ENCODE measurements at regions not wholly inside any gene's neighbourhood (a gene's known extent, or its start where the extent isn't known, plus 50 kb on each side); places are given as distances from the start of the nearest gene placed in this dataset.

DNA sequence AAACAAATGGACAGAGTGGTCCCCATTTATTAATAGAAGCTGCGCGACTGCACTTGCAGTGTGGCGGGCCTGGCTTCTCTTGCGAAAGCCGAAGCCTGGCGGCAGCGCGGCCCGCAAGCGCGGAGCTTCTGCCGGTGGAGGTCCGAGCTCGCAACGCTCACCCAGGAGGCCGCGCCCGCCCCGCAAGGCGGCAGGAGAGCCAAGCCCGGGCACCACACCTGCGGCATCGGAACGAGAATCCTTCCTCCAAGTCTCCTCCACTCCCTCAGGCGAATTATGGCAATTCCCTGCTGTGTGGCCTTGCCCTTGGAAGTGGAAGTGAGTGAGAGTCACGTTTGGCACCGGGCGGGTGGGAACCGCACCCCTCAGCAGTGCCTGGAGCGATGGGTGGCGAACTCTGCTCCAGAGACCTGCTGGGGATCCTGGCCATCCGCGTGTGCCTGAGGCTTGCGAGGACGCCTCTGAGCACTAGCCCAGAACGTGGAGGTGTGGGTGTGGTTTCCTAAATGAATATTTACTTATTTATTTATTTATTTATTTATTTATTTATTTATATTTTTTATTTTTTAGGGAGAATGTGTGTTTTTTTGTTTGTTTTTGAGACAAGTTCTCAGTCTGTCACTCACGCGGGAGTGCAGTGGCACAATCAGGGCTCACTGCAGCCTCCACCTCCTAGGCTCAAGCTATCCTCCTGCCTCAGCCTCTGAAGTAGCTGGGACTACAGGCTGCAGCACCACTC lies 133.7 kb upstream of the UBE2E1 start:
- H3K9me3 Mint-ChIP-seq, result no peaks in the 10 kb centered on the region
- H3K36me3 Mint-ChIP-seq (ENCODE audit: insufficient read depth), result no peaks in the 10 kb centered on the region

DNA sequence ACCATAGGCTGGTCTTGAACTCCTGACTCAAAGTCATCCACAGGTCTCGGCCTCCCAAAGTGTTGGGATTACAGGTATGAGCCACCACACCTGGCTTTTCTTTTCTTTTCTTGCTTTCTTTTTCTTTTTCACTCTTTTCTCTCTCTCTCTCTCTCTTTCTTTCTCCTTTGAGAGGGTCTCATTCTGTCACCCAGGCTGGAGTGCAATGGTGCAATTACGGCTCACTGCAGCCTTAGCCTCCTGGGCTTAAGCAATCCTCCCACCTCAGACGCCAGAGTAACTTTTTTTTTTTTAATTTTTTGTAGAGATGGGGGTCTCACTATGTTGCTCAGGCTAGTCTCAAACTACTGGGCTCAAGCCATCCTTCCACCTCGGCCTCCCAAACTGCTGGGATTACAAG lies 133.1 kb upstream of the UBE2E1 start:
- DNase-seq (no peak), ATAC-seq (no peak)
- Mint-ChIP-seq H3K36me3 (ENCODE audit: insufficient read depth) (no peaks in the 10 kb centered on the region), H3K9me3 (no peaks in the 10 kb centered on the region), H3K4me3 (no peak overlapping the region), H3K27me3 (ENCODE audit: low read depth) (peaks cover 27% of the 10 kb centered on the region), H3K4me1 (ENCODE audit: low read depth) (no peaks in the 10 kb centered on the region)

More for the DNA sequence above, 133.7 kb upstream of the UBE2E1 start:
- Mint-ChIP-seq H3K4me1 (ENCODE audit: low read depth) (no peaks in the 10 kb centered on the region), H3K27me3 (ENCODE audit: low read depth) (peaks cover 27% of the 10 kb centered on the region), H3K4me3 (no peak overlapping the region)
- DNase-seq (no peak), ATAC-seq (no peak)

DNA sequence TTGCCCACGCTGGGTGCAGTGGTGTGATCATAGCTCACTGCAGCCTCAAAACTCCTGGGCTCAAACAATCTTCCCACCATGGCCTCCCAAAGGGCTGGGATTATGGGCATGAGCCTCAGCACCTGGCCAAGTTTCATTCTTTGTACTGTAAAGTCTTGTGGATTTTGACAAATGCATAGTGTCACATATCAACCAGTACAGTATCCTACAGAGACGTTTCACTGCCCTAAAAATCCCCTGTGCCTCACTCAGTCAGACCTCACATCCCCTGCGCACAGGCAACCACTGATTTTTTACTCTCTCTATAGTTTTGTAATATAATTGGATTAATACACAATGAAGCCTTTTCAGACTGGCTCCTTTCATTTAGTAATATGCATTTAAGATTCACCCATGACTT lies 130.7 kb upstream of the UBE2E1 start:
- no peak for DNase-seq
- Mint-ChIP-seq H3K36me3 (ENCODE audit: insufficient read depth) (no peaks in the 10 kb centered on the region), H3K4me3 (no peak overlapping the region), H3K27me3 (ENCODE audit: low read depth) (peaks cover 25% of the 10 kb centered on the region), H3K9me3 (peaks cover 3% of the 10 kb centered on the region), H3K4me1 (ENCODE audit: low read depth) (no peaks in the 10 kb centered on the region)
- no peak for ATAC-seq

DNA sequence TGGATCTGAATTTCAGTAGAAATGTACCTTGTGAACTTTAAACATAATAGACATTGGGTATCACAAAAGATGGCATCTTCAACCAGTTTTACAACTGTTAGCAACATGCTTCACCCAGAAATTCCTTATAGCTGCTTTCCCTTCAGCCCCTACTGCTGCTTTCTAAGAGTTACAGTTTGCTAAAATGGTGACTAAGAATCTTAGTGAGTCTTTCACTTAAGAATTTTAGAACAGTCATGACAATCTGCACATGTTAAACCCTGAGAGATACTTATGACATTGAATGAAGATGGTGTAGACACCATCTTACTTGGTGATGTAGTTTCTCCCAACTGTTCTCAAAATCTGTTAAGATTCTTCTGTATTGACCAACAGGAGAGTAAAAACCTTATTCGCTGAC lies 129.7 kb upstream of the UBE2E1 start:
- no peaks in the 10 kb centered on the region for H3K36me3 Mint-ChIP-seq (ENCODE audit: insufficient read depth)

DNA sequence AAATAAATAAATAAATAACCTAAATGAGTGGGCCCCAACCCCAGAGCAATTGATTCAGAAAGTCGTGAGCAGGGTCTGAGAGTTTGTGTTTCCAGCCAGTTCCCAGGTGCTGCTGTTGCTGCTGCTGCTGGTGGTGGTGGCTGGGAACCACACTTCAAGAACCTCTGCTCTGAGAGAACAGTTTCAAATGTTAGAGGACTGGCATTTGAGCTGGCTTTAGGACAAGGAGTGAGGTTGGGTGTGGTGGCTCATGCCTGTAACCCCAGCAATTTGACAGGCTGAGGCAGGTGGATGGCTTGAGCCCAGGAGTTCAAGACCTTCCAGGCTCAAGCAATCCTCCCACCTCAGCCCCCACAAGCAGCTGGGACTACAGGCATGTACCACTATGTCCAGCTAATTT lies 123.1 kb upstream of the UBE2E1 start:
- H3K36me3 Mint-ChIP-seq (ENCODE audit: insufficient read depth), result no peaks in the 10 kb centered on the region
- DNase-seq (no peak), ATAC-seq (no peak)
- H3K9me3 Mint-ChIP-seq, result peaks cover 3% of the 10 kb centered on the region
- H3K27me3 Mint-ChIP-seq (ENCODE audit: low read depth), result no peaks in the 10 kb centered on the region
- no peak overlapping the region for H3K4me3 Mint-ChIP-seq
- no peaks in the 10 kb centered on the region for H3K4me1 Mint-ChIP-seq (ENCODE audit: low read depth)

More for the DNA sequence above, 129.7 kb upstream of the UBE2E1 start:
- Mint-ChIP-seq H3K27me3 (ENCODE audit: low read depth) (peaks cover 18% of the 10 kb centered on the region), H3K4me3 (no peak overlapping the region), H3K4me1 (ENCODE audit: low read depth) (no peaks in the 10 kb centered on the region), H3K9me3 (peaks cover 3% of the 10 kb centered on the region)
- ATAC-seq (no peak), DNase-seq (no peak)

DNA sequence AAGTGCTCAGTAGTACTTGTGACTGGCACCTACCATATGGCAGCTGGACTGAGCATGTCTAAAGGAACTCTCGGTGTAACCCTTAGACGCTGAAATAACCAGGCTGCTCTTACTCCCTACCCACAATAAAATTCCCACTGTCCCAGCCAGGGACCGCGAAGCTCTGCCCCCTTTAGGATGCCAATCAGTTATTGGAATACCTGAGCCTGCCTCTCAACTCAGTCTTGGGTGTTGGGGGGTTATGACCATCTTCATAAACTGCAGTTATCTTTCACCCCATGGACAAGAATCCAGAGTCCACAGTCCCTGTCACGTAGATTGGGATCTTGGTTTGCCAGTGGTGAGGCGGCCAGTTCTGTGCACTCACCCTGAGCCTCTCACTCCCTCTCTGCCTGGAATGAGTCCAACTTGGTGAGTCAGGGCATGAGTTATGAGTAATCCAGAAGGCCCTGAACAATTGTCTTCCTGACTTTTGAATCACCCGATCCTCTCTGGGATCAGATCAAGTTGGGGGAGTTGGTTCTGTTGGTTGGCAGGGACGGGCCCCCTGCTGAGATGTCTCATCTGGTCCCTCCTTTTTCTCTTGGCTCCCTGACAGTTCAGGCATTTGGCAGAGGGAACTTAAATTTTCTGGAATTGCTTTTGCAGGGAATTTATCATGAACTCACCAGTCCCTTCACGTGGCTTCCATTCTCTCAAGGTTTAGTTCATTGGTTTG lies 120.1 kb upstream of the UBE2E1 start:
- Mint-ChIP-seq H3K36me3 (ENCODE audit: insufficient read depth) (no peaks in the 10 kb centered on the region), H3K4me3 (no peak overlapping the region), H3K4me1 (ENCODE audit: low read depth) (no peaks in the 10 kb centered on the region), H3K27me3 (ENCODE audit: low read depth) (no peaks in the 10 kb centered on the region), H3K9me3 (peaks cover 5% of the 10 kb centered on the region)
- no peak for ATAC-seq
- no peak for DNase-seq

DNA sequence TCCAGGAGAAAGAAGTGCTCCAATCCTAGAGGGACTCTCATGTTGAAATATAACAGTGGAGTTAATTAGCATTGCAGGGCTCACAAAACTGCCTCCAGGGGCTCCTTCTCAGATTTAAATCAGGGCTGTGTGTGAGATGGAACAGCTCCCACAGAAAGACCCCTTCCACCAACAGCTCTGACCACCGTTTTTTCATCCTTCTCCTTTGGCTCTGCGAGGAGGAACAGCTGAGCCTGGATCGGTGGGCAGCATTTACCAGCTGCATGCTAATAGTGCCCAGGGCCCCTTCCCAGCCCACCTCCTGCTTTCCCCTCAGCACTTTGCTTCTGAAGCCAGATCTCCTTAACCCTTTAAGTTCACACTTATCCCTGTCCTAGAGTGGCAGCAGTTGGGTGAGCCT lies 119.2 kb upstream of the UBE2E1 start:
- H3K36me3 Mint-ChIP-seq (ENCODE audit: insufficient read depth), result no peaks in the 10 kb centered on the region

DNA sequence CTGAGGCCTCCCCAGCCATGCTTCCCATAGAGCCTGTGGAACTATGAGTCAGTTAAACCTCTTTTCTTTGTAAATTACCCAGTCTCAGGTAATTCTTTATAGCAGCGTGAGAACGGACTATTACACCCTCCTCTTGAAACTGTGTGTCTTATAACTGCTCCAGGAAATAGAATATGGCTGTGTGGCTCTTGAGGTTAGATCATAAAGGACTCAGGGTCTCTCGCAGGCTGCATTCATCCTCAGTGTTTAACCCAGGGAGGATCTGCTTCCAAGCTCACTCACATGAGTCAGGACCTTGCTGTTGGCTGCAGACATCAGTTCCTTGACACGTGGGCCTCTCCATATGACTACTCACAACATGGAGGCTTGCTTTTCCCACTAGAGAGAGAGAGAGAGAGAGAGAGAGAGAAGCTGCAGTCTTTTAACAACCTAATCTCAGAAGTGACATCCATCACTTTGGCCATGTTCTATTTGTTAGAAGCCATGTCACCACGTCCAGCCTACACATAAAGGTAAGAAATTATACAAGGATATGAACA lies 114.3 kb upstream of the UBE2E1 start:
- Mint-ChIP-seq H3K36me3 (ENCODE audit: insufficient read depth) (no peaks in the 10 kb centered on the region), H3K4me3 (no peak overlapping the region), H3K9me3 (peaks cover 5% of the 10 kb centered on the region), H3K4me1 (ENCODE audit: low read depth) (no peaks in the 10 kb centered on the region), H3K27me3 (ENCODE audit: low read depth) (peaks cover 3% of the 10 kb centered on the region)
- no peak for DNase-seq
- ATAC-seq, result no peak

More for the DNA sequence above, 119.2 kb upstream of the UBE2E1 start:
- Mint-ChIP-seq H3K27me3 (ENCODE audit: low read depth) (no peaks in the 10 kb centered on the region), H3K4me3 (no peak overlapping the region), H3K9me3 (peaks cover 5% of the 10 kb centered on the region), H3K4me1 (ENCODE audit: low read depth) (no peaks in the 10 kb centered on the region)
- ATAC-seq (no peak), DNase-seq (no peak)

DNA sequence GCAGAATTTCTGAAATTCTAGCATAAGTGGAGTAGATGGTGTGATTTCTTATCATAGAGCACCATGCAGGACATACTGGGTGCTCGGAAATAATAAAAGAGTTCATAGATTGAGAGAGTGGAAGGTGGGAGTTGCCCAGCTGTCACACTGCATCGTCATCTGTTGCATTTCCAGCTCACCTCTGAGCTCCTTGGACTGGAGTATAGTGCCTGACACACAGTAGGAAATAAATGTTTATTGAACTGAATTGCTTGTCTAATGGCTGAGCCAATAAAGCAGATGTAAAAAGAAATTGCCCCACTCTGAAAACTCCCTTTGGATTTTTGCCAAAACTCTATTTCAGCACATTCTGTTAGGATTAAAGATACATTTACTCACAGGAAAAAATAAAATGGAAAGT lies 108.9 kb upstream of the UBE2E1 start:
- H3K4me1 Mint-ChIP-seq (ENCODE audit: low read depth), result no peaks in the 10 kb centered on the region
- H3K9me3 Mint-ChIP-seq, result no peaks in the 10 kb centered on the region
- H3K4me3 Mint-ChIP-seq, result no peak overlapping the region
- peaks cover 3% of the 10 kb centered on the region for H3K27me3 Mint-ChIP-seq (ENCODE audit: low read depth)
- H3K36me3 Mint-ChIP-seq (ENCODE audit: insufficient read depth), result no peaks in the 10 kb centered on the region
- no peak for DNase-seq
- ATAC-seq, result no peak

DNA sequence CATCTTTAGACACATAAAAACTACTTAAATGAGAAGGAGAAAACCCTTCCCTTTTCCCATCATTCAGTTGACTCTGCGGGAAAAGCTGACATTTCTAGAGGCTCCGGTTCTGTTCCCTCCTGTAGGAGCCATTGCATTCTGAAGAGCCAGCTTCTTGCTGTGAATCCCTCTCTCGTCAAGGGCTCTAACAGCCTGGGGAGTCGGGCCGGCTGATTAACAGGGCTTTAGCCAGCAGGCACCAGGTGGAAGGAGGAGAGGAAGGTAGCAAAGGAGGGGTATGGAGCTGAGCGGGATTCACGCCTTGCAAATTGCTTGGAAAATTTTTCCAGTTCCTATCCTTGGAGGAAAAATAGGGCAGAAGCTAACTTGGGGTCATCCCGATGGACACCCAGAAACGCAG lies 108.3 kb upstream of the UBE2E1 start:
- DNase-seq (no peak), ATAC-seq (no peak)
- Mint-ChIP-seq H3K27me3 (ENCODE audit: low read depth) (peaks cover 3% of the 10 kb centered on the region), H3K4me1 (ENCODE audit: low read depth) (no peaks in the 10 kb centered on the region), H3K4me3 (no peak overlapping the region), H3K9me3 (no peaks in the 10 kb centered on the region), H3K36me3 (ENCODE audit: insufficient read depth) (no peaks in the 10 kb centered on the region)

DNA sequence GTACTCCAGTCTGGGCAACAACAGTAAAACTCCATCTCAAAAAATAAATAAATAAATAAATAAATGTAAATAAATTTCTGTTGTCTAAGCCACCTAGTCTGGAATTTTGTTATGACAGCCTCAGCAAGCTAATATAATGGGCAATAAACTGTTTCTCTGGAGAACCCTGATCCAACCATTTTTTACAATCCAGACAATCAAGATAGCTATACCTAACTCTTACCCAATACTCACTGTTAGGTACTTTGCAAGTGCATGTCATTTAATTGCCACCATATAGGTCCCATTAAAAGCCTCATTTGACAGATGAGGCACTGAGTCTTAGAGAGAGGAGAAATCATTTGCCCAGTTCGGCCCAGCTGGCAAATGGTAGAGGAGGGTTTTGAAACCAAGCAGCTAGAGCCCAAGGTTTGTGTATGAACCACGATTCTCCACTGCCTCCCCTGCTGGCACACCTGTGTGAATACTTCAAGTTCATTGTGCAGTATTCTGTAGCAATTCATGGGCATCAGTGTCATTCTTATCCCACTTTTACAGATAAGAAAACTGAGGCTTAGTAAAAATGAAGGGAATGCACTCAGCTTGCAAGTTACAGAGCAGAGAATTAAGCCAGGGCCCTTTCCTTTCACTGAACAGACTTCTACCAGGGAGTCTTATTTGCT lies 107.0 kb upstream of the UBE2E1 start:
- H3K9me3 Mint-ChIP-seq, result no peaks in the 10 kb centered on the region
- H3K27me3 Mint-ChIP-seq (ENCODE audit: low read depth), result peaks cover 3% of the 10 kb centered on the region
- no peaks in the 10 kb centered on the region for H3K36me3 Mint-ChIP-seq (ENCODE audit: insufficient read depth)
- no peak overlapping the region for H3K4me3 Mint-ChIP-seq
- H3K4me1 Mint-ChIP-seq (ENCODE audit: low read depth), result no peaks in the 10 kb centered on the region
- ATAC-seq (no peak), DNase-seq (no peak)

DNA sequence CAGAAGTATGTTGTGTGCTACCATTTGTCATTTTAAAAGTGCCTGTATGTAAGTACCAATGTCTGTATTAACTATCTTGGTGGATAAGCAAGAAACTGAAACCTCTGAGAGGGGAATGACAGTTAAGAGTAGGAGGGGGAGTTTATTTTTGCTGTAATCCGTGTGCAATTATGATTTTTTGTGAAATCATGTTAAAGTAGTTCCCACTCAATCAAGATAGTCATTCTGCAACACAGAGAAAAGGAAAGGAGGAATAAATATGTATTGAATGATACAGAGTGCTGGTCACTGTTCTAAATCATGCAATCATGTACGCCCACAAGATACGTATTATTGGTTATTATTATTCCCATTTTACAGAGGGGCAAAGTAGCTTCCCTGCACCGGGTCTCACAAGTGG lies 105.1 kb upstream of the UBE2E1 start:
- peaks cover 7% of the 10 kb centered on the region for H3K27me3 Mint-ChIP-seq (ENCODE audit: low read depth)
- no peak overlapping the region for H3K4me3 Mint-ChIP-seq
- no peaks in the 10 kb centered on the region for H3K9me3 Mint-ChIP-seq
- H3K4me1 Mint-ChIP-seq (ENCODE audit: low read depth), result no peaks in the 10 kb centered on the region
- no peak for DNase-seq
- no peak for ATAC-seq
- H3K36me3 Mint-ChIP-seq (ENCODE audit: insufficient read depth), result no peaks in the 10 kb centered on the region

DNA sequence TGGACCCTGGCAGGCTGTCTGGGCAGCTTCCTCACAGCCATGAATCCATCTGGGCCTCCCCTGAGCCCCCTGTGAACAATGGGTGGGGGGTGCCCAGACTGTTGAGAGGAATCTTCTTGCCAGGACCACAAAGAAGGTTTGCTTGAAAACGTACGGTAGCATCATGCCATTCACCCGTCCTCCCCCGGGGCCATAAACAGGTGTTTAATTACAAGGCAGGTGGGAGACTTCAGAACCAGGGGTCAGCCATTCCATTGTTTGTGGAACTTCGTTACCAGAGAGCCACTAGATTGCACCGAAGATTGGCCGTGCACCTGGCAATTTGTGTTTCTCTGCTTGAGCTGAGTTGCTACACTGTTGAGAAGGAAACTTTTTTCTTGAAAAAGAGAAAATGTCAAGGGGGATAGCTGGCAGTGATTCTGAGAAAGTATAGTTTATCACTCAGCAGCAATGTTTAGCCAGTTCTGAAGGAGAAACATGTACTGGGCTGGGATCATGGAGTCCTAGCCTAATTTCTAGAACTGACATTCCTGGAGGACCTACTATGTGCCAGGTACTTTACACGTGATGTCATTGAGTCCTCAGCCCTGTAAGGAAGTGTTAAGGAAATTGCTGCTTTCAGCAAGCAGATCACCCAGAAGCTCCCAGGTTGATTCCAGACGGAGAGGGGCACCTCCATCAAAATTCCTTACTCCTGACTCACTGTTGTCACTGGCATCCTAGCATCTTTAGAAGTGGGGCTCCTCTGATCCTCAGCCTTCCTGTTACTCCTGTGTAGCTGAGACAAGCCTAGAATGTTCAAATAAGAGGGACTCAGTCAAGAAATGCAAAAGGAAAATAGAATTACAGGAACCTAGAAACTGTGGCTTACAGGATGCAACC lies 103.8 kb upstream of the UBE2E1 start:
- no peak for DNase-seq
- no peak for ATAC-seq
- Mint-ChIP-seq H3K4me3 (no peak overlapping the region), H3K9me3 (no peaks in the 10 kb centered on the region), H3K27me3 (ENCODE audit: low read depth) (peaks cover 7% of the 10 kb centered on the region), H3K36me3 (ENCODE audit: insufficient read depth) (no peaks in the 10 kb centered on the region), H3K4me1 (ENCODE audit: low read depth) (peaks cover 2% of the 10 kb centered on the region)

DNA sequence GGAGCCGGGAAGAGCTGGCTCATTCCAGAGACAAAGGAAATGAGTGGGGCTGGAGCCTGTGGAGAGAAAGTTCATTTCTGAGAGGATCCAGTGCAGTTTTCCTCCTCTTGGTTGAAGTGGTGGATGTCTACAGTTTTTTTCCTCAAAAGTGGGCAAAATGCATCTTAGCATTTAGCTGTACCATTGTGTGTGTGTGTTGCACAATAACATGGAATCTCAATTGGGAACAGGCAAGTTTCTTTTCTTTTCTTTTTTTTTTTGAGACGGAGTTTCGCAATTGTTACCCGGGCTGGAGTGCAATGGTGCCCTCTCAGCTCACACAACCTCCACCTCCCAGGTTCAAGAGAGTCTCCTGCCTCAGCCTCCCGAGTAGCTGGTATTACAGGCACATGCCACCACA lies 101.5 kb upstream of the UBE2E1 start:
- no peaks in the 10 kb centered on the region for H3K36me3 Mint-ChIP-seq (ENCODE audit: insufficient read depth)
- H3K4me3 Mint-ChIP-seq, result no peak overlapping the region
- H3K9me3 Mint-ChIP-seq, result no peaks in the 10 kb centered on the region
- no peak for DNase-seq
- peaks cover 2% of the 10 kb centered on the region for H3K4me1 Mint-ChIP-seq (ENCODE audit: low read depth)
- H3K27me3 Mint-ChIP-seq (ENCODE audit: low read depth), result peaks cover 7% of the 10 kb centered on the region
- ATAC-seq, result no peak
